ENCODE measurements at regions not wholly inside any gene's neighbourhood (a gene's known extent, or its start where the extent isn't known, plus 50 kb on each side); places are given as distances from the start of the nearest gene placed in this dataset.

- TF ChIP-seq ARNTL (CRISPR knock-in tag; IDR thresholded peaks at IDR 0.05; ENCODE audit: borderline replicate concordance, low read depth) (no peak), ZNF565 (CRISPR knock-in tag; conservative IDR thresholded peaks at IDR 0.05; ENCODE audit: low read depth) (no peak), ZFP3 (CRISPR knock-in tag; IDR thresholded peaks at IDR 0.05) (no peak), ZC3H10 (CRISPR knock-in tag; IDR thresholded peaks at IDR 0.05) (no peak), PATZ1 (CRISPR knock-in tag; IDR thresholded peaks at IDR 0.05; ENCODE audit: borderline replicate concordance) (no peak), ZFP30 (CRISPR knock-in tag; IDR thresholded peaks at IDR 0.05) (no peak), POU6F1 (CRISPR knock-in tag; IDR thresholded peaks at IDR 0.05; ENCODE audit: borderline replicate concordance, low read depth) (no peak), SNAI2 (CRISPR knock-in tag; IDR thresholded peaks at IDR 0.05) (no peak), ZNF70 (CRISPR knock-in tag; IDR thresholded peaks at IDR 0.05) (no peak), RARB (CRISPR knock-in tag; IDR thresholded peaks at IDR 0.05) (no peak), PPARA (CRISPR knock-in tag; IDR thresholded peaks at IDR 0.05; ENCODE audit: borderline replicate concordance) (no peak), CSRNP3 (CRISPR knock-in tag; IDR thresholded peaks at IDR 0.05) (no peak)
Measured at GRCh38 chr12:78530100-78530765, 334.3 kb upstream of the SYT1 start.

Data from SK-N-SH treated with all-trans-retinoic acid at 6 μM for 48 hours (cell line).